Peyer's patch (tissue), 4 donors: ENCODE measurements at regions not wholly inside any gene's neighbourhood (a gene's known extent, or its start where the extent isn't known, plus 50 kb on each side); places are given as distances from the start of the nearest gene placed in this dataset.

Source experiments
- DNase-seq, 3 donors: peaks; one replicate each; pipeline ENCODE4 v3.0.0-alpha.2; 2017 to 2019
- H3K27ac ChIP-seq, 4 donors: fragments of 200-600 bp; sonication (generic); one replicate each; pipeline ENCODE4 v1.5.1; 2016 to 2019
- H3K27me3 ChIP-seq, 2 donors: fragments of 200-600 bp; sonication (generic); one replicate each; pipeline ENCODE4 v1.5.1; 2019
- H3K36me3 ChIP-seq, 3 donors: fragments of 200-600 bp; sonication (generic); one replicate each; pipeline ENCODE4 v1.5.1; 2016 to 2019
- H3K4me1 ChIP-seq, 4 donors: fragments of 200-600 bp; sonication (generic); one replicate each; pipeline ENCODE4 v1.5.1; 2016 to 2019
- H3K4me3 ChIP-seq, 4 donors: fragments of 200-600 bp; sonication (generic); 1 replicate in 3 of 4; 2 replicates in 1 of 4; pipeline ENCODE4 v1.5.1; 2016 to 2019; ENCODE audit warnings: mild to moderate bottlenecking in 1 of 4
- H3K9me3 ChIP-seq, 4 donors: fragments of 200-600 bp; sonication (generic); one replicate each; pipeline ENCODE4 v1.5.1; 2016 to 2019; ENCODE audit warnings: mild to moderate bottlenecking in 1 of 4
- POLR2A ChIP-seq, 2 donors: fragments of 450-650 bp; IDR thresholded peaks; one replicate each; pipeline ENCODE4 v1.5.1; 2017; ENCODE audit warnings: antibody characterized with exemption in 2 of 2, mild to moderate bottlenecking in 2 of 2, moderate library complexity in 2 of 2
- TF ChIP-seq, protein P1 (sequence below), 6 experiments: fragments of 450-650 bp in 4 of 6; fragments of 200-600 bp in 2 of 6; sonication (generic) in 1 of 6; IDR thresholded peaks; one replicate each; pipeline ENCODE4 v1.5.1; 2017 to 2019; ENCODE audit warnings: antibody characterized with exemption in 6 of 6, mild to moderate bottlenecking in 3 of 6, moderate library complexity in 1 of 6

DNA sequence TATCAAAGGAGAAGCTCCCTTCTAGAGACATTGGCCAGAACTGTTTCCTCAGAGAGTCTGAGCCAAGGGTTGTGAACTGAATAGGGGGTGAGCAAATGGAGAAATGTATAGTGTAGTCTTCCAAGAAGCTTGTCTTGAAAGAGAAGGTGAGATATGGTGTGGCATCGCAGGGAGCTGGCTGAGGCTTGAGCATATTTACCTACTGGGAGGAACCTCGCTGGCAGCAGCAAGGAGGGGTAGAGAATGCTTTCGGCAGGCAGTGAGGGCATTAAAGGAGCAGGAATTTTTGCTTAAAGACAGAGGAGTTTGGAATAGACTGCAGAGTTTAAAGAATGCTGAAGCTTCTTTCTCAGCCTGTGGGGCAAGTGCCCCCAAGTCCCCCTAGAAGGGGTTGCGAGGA, 59.3 kb upstream of the PRMT8 start:
- no peak for TF ChIP-seq POLR2A (IDR thresholded peaks at IDR 0.05)
- TF ChIP-seq, protein P1, sequence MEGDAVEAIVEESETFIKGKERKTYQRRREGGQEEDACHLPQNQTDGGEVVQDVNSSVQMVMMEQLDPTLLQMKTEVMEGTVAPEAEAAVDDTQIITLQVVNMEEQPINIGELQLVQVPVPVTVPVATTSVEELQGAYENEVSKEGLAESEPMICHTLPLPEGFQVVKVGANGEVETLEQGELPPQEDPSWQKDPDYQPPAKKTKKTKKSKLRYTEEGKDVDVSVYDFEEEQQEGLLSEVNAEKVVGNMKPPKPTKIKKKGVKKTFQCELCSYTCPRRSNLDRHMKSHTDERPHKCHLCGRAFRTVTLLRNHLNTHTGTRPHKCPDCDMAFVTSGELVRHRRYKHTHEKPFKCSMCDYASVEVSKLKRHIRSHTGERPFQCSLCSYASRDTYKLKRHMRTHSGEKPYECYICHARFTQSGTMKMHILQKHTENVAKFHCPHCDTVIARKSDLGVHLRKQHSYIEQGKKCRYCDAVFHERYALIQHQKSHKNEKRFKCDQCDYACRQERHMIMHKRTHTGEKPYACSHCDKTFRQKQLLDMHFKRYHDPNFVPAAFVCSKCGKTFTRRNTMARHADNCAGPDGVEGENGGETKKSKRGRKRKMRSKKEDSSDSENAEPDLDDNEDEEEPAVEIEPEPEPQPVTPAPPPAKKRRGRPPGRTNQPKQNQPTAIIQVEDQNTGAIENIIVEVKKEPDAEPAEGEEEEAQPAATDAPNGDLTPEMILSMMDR (IDR thresholded peaks at IDR 0.05): no peak
- H3K36me3 ChIP-seq: no peaks in the 10 kb centered on the region
- no peaks in the 10 kb centered on the region for H3K4me1 ChIP-seq
- DNase-seq: no peak
- no peaks in the 10 kb centered on the region for H3K9me3 ChIP-seq
- H3K27ac ChIP-seq: no peak overlapping the region
- no peaks in the 10 kb centered on the region for H3K27me3 ChIP-seq
- H3K4me3 ChIP-seq: no peak overlapping the region

DNA sequence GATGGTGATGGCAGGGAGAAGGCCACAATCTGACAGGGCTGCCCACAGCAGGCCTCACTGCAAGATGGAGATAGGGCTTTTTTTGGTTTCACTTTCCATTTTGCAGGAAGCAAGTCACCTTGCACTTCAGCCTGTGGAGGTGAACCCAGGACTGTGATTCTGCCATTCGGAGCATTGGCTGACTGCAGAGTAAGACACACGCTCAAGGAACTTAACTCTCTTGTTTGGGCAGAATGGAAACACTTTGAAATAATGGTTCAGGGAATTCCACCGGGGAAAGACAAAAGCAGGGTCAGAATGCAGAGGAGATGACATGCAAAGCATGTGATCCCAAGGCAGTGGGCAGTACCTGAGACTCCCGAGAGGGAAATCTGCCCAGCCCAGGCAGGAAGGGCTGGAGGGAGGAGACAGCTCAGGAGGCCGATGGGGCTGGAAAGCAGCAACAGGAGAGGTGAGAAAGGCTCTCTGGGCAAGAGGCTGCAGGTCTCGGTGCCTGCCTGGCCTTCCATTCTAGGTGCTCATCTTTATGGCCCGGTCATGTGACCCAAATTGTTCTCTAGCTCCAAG, 58.7 kb upstream of the PRMT8 start:
- no peak for DNase-seq
- H3K4me3 ChIP-seq: no peak overlapping the region

DNA sequence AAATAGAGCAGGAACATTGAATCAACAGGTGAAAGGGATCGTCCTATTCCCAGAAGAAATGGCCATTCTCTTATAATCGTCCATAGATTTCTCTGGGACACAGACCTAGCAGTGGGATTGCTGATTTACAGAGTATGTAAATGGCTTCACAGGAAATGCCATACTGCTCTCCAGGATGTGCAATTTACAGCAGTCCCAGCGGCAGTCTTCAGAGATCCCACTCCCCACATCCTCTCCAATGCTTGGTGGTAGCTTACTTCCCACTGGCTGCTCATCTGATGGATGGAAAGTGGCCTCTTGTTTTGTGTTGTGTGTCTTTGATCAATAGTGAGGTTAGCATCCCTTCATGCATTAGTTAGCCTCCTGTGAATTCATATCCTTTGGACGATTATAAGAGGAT, 58.1 kb upstream of the PRMT8 start:
- no peaks in the 10 kb centered on the region for H3K27me3 ChIP-seq
- H3K4me3 ChIP-seq: no peak overlapping the region
- H3K9me3 ChIP-seq: no peaks in the 10 kb centered on the region
- no peaks in the 10 kb centered on the region for H3K4me1 ChIP-seq
- H3K36me3 ChIP-seq: no peaks in the 10 kb centered on the region
- DNase-seq: no peak
- TF ChIP-seq POLR2A (IDR thresholded peaks at IDR 0.05): no peak
- TF ChIP-seq, protein P1 (IDR thresholded peaks at IDR 0.05): no peak
- no peak overlapping the region for H3K27ac ChIP-seq

More for the DNA sequence above, 58.7 kb upstream of the PRMT8 start:
- H3K27ac ChIP-seq: no peak overlapping the region
- no peaks in the 10 kb centered on the region for H3K4me1 ChIP-seq
- H3K36me3 ChIP-seq: no peaks in the 10 kb centered on the region
- H3K27me3 ChIP-seq: no peaks in the 10 kb centered on the region
- TF ChIP-seq POLR2A (IDR thresholded peaks at IDR 0.05): no peak
- TF ChIP-seq, protein P1 (IDR thresholded peaks at IDR 0.05): no peak
- H3K9me3 ChIP-seq: no peaks in the 10 kb centered on the region

DNA sequence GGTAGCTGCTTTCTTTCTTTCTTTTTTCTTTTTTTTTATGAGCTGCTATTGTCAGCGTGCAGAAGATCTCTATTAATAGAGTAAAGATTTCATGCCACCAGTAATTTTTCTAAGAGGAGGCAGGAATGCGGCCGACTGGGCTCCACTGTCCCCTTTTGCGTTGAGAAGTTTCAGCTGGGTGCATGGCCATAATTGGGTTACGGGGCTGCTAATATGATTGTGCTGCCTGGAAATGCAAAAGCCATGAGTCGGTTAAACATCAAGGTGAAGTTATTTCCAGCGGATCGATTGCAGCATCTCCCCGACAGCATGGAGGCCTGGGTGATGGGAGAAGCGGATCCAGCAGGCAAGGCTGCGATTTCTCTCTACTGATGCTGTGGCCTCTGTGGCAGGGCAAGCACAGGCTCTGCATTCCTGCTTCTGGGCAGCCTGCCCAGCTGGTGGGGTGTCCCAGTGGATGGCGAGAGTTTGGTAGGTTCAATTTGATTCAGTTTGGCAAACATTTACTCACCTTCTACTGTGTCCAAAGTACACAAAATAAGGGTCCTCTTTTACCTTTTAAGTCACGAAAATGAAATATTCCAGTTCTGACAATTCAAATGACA, 54.4 kb upstream of the PRMT8 start:
- Histone ChIP-seq H3K4me1 (no peaks in the 10 kb centered on the region), H3K27me3 (no peaks in the 10 kb centered on the region), H3K27ac (no peak overlapping the region), H3K9me3 (no peaks in the 10 kb centered on the region), H3K36me3 (no peaks in the 10 kb centered on the region), H3K4me3 (no peak overlapping the region)
- DNase-seq: no peak
- TF ChIP-seq POLR2A (IDR thresholded peaks at IDR 0.05): no peak
- TF ChIP-seq, protein P1 (IDR thresholded peaks at IDR 0.05): no peak

DNA sequence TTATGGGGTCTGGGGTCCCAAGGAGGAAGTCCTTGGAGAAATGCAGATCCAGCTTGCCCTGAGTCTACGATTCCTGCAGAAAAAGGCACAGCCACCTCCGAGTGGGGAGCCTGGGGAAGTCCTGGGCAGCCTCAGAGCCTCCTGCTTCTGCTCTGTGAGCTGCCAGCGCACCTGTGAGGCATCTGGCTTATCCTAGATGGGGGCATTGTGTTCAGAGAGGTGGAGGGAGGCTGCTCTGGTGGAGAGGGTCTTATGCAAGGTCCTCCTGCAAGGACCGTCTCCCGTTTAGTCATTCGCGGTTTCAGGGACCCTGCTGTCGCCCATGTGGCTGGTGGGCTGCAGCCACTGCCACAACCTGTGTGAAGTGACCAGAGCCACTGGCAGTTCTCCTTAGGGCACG, 53.0 kb upstream of the PRMT8 start:
- Histone ChIP-seq H3K36me3 (no peaks in the 10 kb centered on the region), H3K4me1 (no peaks in the 10 kb centered on the region), H3K27me3 (no peaks in the 10 kb centered on the region), H3K9me3 (no peaks in the 10 kb centered on the region), H3K4me3 (no peak overlapping the region), H3K27ac (no peak overlapping the region)
- no peak for TF ChIP-seq POLR2A (IDR thresholded peaks at IDR 0.05)
- TF ChIP-seq, protein P1 (IDR thresholded peaks at IDR 0.05): no peak
- DNase-seq: no peak
